ENCODE measurements at regions not wholly inside any gene's neighbourhood (a gene's known extent, or its start where the extent isn't known, plus 50 kb on each side); places are given as distances from the start of the nearest gene placed in this dataset.

GRCh38 chr7:46168231-46168630 is 247.2 kb upstream of the IGFBP3 start:
- Mint-ChIP-seq H3K27me3 (no peaks in the 10 kb centered on the region), H3K4me3 (no peak overlapping the region), H3K9me3 (ENCODE audit: insufficient read depth) (peaks cover 3% of the 10 kb centered on the region), H3K4me1 (no peaks in the 10 kb centered on the region), H3K27ac (no peak overlapping the region)
- POLR2A ChIA-PET: no interaction called here
- Histone ChIP-seq H3K36me3 (replicated peaks in 1 of 2; ENCODE audit: control extremely low read depth in 1 of 2, control insufficient read depth in 1 of 2, extremely low read depth in 1 of 2, insufficient read depth in 2 of 2, low read length in 1 of 2) (no peaks in the 10 kb centered on the region), H3K4me3 (ENCODE audit: control extremely low read depth in 1 of 5, extremely low read depth in 1 of 5, insufficient read depth in 1 of 5, low read depth in 2 of 5, low read length in 4 of 5) (no peak overlapping the region), H3K9ac (ENCODE audit: low read length) (no peak overlapping the region), H3K4me2 (replicated peaks; ENCODE audit: low read depth, low read length, poor library complexity, severe bottlenecking) (no peak overlapping the region), H2AFZ (ENCODE audit: insufficient read depth, low read depth, low read length, poor library complexity, severe bottlenecking) (no peak overlapping the region), H3K9me3 (ENCODE audit: control extremely low read depth in 1 of 3, control insufficient read depth in 2 of 3, insufficient read depth in 1 of 3, low read length in 2 of 3) (peaks cover 0 to 18% (median 0%) of the 10 kb centered on the region in 3 donors), H3K79me2 (ENCODE audit: control insufficient read depth, insufficient read depth, low read length) (no peaks in the 10 kb centered on the region), H4K20me1 (ENCODE audit: control insufficient read depth, insufficient read depth, low read length, poor library complexity, severe bottlenecking) (no peaks in the 10 kb centered on the region), H3K27ac (ENCODE audit: low read length in 2 of 2) (no peak overlapping the region), H3K27me3 (replicated peaks in 1 of 4; ENCODE audit: control extremely low read depth in 1 of 4, control insufficient read depth in 3 of 4, insufficient read depth in 4 of 4, low read length in 3 of 4) (no peaks in the 10 kb centered on the region), H3K4me1 (ENCODE audit: control insufficient read depth in 2 of 2, insufficient read depth in 2 of 2, low read length in 2 of 2) (no peaks in the 10 kb centered on the region)
- intact Hi-C loops (cut with micrococcal nuclease): no loop called here
- 86% methylated on average over 2 of the region's 5 CpGs for WGBS (ENCODE audit: insufficient coverage)
- no peak for TF ChIP-seq EZH2 (IDR thresholded peaks at IDR 0.05; ENCODE audit: borderline replicate concordance, insufficient read depth, low read depth, low read length, poor library complexity, severe bottlenecking)
- TF ChIP-seq, protein P1, sequence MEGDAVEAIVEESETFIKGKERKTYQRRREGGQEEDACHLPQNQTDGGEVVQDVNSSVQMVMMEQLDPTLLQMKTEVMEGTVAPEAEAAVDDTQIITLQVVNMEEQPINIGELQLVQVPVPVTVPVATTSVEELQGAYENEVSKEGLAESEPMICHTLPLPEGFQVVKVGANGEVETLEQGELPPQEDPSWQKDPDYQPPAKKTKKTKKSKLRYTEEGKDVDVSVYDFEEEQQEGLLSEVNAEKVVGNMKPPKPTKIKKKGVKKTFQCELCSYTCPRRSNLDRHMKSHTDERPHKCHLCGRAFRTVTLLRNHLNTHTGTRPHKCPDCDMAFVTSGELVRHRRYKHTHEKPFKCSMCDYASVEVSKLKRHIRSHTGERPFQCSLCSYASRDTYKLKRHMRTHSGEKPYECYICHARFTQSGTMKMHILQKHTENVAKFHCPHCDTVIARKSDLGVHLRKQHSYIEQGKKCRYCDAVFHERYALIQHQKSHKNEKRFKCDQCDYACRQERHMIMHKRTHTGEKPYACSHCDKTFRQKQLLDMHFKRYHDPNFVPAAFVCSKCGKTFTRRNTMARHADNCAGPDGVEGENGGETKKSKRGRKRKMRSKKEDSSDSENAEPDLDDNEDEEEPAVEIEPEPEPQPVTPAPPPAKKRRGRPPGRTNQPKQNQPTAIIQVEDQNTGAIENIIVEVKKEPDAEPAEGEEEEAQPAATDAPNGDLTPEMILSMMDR (IDR thresholded peaks at IDR 0.05): no peak
- ATAC-seq (ENCODE audit: low read depth): no peak
- CTCF ChIA-PET: no interaction called here
- no peak for DNase-seq

DNA sequence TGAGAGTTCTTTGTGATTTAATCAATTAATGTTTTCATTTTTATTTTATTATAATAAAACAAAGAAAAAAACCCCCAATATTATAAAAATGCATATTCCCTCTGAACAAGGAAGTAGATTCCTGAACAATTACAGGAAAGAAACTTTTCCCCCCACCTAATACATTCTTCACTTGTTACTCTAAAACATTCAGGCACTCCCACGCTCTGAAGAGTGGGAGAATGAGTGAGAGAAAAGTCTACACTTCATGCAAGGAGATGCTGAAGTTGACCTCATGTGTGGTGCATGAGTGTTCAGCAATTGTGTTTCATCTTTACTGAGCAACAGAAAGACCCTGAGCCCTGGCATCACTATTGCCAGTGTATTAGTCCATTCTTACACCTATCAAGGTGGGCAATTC is 244.2 kb upstream of the IGFBP3 start:
- no peaks in the 10 kb centered on the region for H3K36me3 ChIP-seq (replicated peaks in 1 of 2; ENCODE audit: control extremely low read depth in 1 of 2, control insufficient read depth in 1 of 2, extremely low read depth in 1 of 2, insufficient read depth in 2 of 2, low read length in 1 of 2)
- H3K27me3 ChIP-seq (replicated peaks in 1 of 4; ENCODE audit: control extremely low read depth in 1 of 4, control insufficient read depth in 3 of 4, insufficient read depth in 4 of 4, low read length in 3 of 4): no peaks in the 10 kb centered on the region
- no peak for ATAC-seq (ENCODE audit: low read depth)
- no peak overlapping the region for H3K4me3 Mint-ChIP-seq
- no peak overlapping the region for H3K4me2 ChIP-seq (replicated peaks; ENCODE audit: low read depth, low read length, poor library complexity, severe bottlenecking)
- TF ChIP-seq, protein P1 (IDR thresholded peaks at IDR 0.05): no peak
- TF ChIP-seq EZH2 (IDR thresholded peaks at IDR 0.05; ENCODE audit: borderline replicate concordance, insufficient read depth, low read depth, low read length, poor library complexity, severe bottlenecking): no peak
- ChIA-PET POLR2A (no interaction called here), CTCF (no interaction called here)
- no peak for DNase-seq
- no peak overlapping the region for H3K4me3 ChIP-seq (ENCODE audit: control extremely low read depth in 1 of 5, extremely low read depth in 1 of 5, insufficient read depth in 1 of 5, low read depth in 2 of 5, low read length in 4 of 5)
- WGBS (ENCODE audit: insufficient coverage): no CpG with 5 or more reads among the region's 1 CpG
- H3K9me3 Mint-ChIP-seq (ENCODE audit: insufficient read depth): peaks cover 3% of the 10 kb centered on the region
- H4K20me1 ChIP-seq (ENCODE audit: control insufficient read depth, insufficient read depth, low read length, poor library complexity, severe bottlenecking): no peaks in the 10 kb centered on the region
- no peaks in the 10 kb centered on the region for H3K27me3 Mint-ChIP-seq
- H3K4me1 ChIP-seq (ENCODE audit: control insufficient read depth in 2 of 2, insufficient read depth in 2 of 2, low read length in 2 of 2): no peaks in the 10 kb centered on the region
- no peak overlapping the region for H3K9ac ChIP-seq (ENCODE audit: low read length)
- H3K4me1 Mint-ChIP-seq: no peaks in the 10 kb centered on the region
- no peaks in the 10 kb centered on the region for H3K79me2 ChIP-seq (ENCODE audit: control insufficient read depth, insufficient read depth, low read length)
- intact Hi-C loops (cut with micrococcal nuclease): no loop called here
- no peak overlapping the region for H3K27ac Mint-ChIP-seq
- H3K27ac ChIP-seq (ENCODE audit: low read length in 2 of 2): no peak overlapping the region
- H3K9me3 ChIP-seq (ENCODE audit: control extremely low read depth in 1 of 3, control insufficient read depth in 2 of 3, insufficient read depth in 1 of 3, low read length in 2 of 3): peaks cover 0 to 17% (median 0%) of the 10 kb centered on the region in 3 donors
- H2AFZ ChIP-seq (ENCODE audit: insufficient read depth, low read depth, low read length, poor library complexity, severe bottlenecking): no peak overlapping the region
